Fibroblast of the aortic adventitia (primary cell): ENCODE measurements at regions not wholly inside any gene's neighbourhood (a gene's known extent, or its start where the extent isn't known, plus 50 kb on each side); places are given as distances from the start of the nearest gene placed in this dataset.

Experiments
- DNase-seq: peaks from one replicate; pipeline ENCODE4 v3.0.0-alpha.2; 2010; ENCODE audit warnings: low read depth
- H3K4me3 ChIP-seq: 2 replicates; pipeline ENCODE4 v1.5.1; 2011; ENCODE audit warnings: low read depth, mild to moderate bottlenecking, control low read depth, low read length, moderate library complexity
- CTCF ChIP-seq: IDR thresholded peaks from 2 replicates; pipeline ENCODE4 v1.5.1; 2011; ENCODE audit warnings: mild to moderate bottlenecking, low read length, control low read depth, inconsistent platforms; ENCODE audit not compliant: insufficient read depth

DNA sequence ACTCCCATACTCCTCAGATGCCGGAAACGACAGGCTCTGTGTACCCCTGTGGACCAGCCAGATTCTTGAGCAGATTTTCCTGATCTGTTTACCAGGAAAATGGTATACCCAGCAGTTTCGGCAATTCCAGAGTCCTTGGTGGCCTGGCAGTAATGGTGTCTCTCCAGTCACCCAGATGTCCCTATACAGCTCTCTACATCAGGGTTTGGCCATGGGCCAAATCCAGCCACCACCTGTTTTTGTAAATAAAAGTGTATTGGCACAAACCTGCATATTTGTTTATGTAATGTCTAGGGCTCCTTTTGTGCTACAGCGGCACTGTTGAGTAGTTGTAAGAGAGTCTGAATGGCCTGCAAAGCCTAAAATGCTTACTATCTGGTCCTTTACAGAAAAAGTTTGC, 491.3 kb downstream of the RPS24 start:
- TF ChIP-seq CTCF = no peak
- no peak for DNase-seq
- no peak overlapping the region for H3K4me3 ChIP-seq

GRCh38 chr10:78526347-78526746, 492.7 kb downstream of the RPS24 start:
- no peak overlapping the region for H3K4me3 ChIP-seq
- no peak for DNase-seq
- no peak for TF ChIP-seq CTCF

GRCh38 chr10:78527296-78527695, 493.6 kb downstream of the RPS24 start:
- no peak for TF ChIP-seq CTCF
- no peak overlapping the region for H3K4me3 ChIP-seq
- DNase-seq = no peak

DNA sequence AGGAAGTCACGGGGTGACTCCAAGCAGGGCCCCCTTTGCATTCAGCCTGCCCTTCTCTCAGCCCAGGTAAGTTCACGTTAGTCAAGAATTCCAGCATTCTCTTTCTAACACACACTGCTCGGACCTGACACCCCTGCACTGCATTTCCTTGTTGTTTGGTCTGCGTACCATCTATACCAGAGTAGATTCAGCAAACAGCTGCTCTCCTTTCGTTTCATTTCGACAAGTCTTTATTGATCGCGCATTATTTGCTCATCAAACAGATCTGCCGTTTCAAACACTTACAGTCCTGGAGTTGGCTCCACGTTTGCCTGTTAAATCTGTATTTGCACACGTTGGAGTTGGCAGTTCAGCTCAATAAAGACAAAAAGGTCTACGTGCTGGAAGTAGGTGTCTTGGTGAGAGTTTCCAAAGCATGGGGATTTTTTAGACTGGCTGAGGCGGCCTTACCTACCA, 495.1 kb downstream of the RPS24 start:
- H3K4me3 ChIP-seq = no peak overlapping the region
- no peak for TF ChIP-seq CTCF

GRCh38 chr10:78529262-78529661, 495.6 kb downstream of the RPS24 start:
- TF ChIP-seq CTCF = no peak
- DNase-seq = no peak
- H3K4me3 ChIP-seq = no peak overlapping the region

More for the DNA sequence above, 495.1 kb downstream of the RPS24 start:
- DNase-seq = no peak

GRCh38 chr10:78531088-78531487, 497.4 kb downstream of the RPS24 start:
- no peak for DNase-seq
- TF ChIP-seq CTCF = no peak
- no peak overlapping the region for H3K4me3 ChIP-seq

- no peak for TF ChIP-seq CTCF
- H3K4me3 ChIP-seq = no peak overlapping the region
- DNase-seq = no peak
Observed at GRCh38 chr10:78532480-78533042, 498.9 kb downstream of the RPS24 start.
